ENCODE measurements at regions not wholly inside any gene's neighbourhood (a gene's known extent, or its start where the extent isn't known, plus 50 kb on each side); places are given as distances from the start of the nearest gene placed in this dataset.

DNA sequence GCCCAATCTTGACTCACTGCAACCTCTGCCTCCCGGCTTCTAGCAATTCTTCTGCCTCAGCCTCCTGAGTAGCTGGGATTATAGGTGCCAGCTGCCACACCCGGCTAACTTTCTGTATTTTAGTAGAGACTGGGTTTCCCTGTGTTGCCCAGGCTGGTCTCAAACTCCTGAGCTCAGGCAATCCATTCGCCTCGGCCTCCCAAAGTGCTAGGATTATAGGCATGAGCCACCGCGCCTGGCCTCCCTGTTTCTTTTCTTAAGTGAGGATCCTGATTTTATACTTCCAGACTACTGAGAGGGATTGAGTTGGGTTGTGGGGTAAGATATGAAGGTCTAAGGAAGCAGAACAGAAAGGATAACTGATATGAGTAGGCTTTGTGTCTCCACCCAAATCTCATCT lies 106.8 kb downstream of the CNTN3 start:
- TF ChIP-seq CTCF (conservative IDR thresholded peaks at IDR 0.05; ENCODE audit: low read depth, low read length) (no peak), EZH2 (IDR thresholded peaks at IDR 0.05; ENCODE audit: borderline replicate concordance, low read depth, low read length, poor library complexity, severe bottlenecking) (no peak)
